Adrenal gland (tissue), 9 donors: ENCODE measurements at regions not wholly inside any gene's neighbourhood (a gene's known extent, or its start where the extent isn't known, plus 50 kb on each side); places are given as distances from the start of the nearest gene placed in this dataset.

Experiments used
- DNase-seq, 7 donors: peaks; one replicate each; pipeline ENCODE4 v3.0.0-alpha.2; 2019 to 2020
- H3K27ac ChIP-seq, 5 donors: fragments of 200-600 bp; sonication (generic) in 4 of 5; 1 replicate in 3 of 5; 2 replicates in 2 of 5; pipeline versions ENCODE4 v1.5.1 to v1.8.0; 2016 to 2020; ENCODE audit warnings: mild to moderate bottlenecking in 1 of 5
- H3K27me3 ChIP-seq: fragments of 200-600 bp; 2 replicates; pipeline ENCODE4 v1.8.0; 2021
- H3K36me3 ChIP-seq, 2 donors: fragments of 200-600 bp; replicated peaks in 1 of 2; 1 replicate in 1 of 2; 2 replicates in 1 of 2; pipeline versions ENCODE4 v1.5.1 to v1.8.0; 2018 to 2022
- H3K4me1 ChIP-seq, 2 donors: fragments of 200-600 bp; replicated peaks in 1 of 2; 1 replicate in 1 of 2; 2 replicates in 1 of 2; pipeline versions ENCODE4 v1.5.1 to v1.8.0; 2018 to 2021
- H3K4me3 ChIP-seq, 4 donors: fragments of 200-600 bp; sonication (generic) in 3 of 4; one replicate each; pipeline ENCODE4 v1.5.1; 2016 to 2018
- H3K9me3 ChIP-seq, 3 donors: fragments of 200-600 bp; sonication (generic) in 1 of 3; replicated peaks in 1 of 3; 1 replicate in 2 of 3; 2 replicates in 1 of 3; pipeline versions ENCODE4 v1.5.1 to v1.8.0; 2016 to 2021
- CTCF ChIP-seq, 6 experiments: fragments of 450-650 bp in 4 of 6; fragments of 200-600 bp in 2 of 6; sonication (generic) in 1 of 6; IDR thresholded peaks; 1 replicate in 5 of 6; 2 replicates in 1 of 6; pipeline versions ENCODE4 v1.5.1 to v1.8.0; 2016 to 2021; ENCODE audit warnings: antibody characterized with exemption in 6 of 6, mild to moderate bottlenecking in 2 of 6, moderate library complexity in 1 of 6
- POLR2A ChIP-seq, 2 donors: fragments of 450-650 bp; IDR thresholded peaks; one replicate each; pipeline ENCODE4 v1.6.1; 2017; ENCODE audit warnings: antibody characterized with exemption in 2 of 2, mild to moderate bottlenecking in 2 of 2, moderate library complexity in 1 of 2
- WGBS, 4 donors: extraction: QIAGEN DNeasy Blood & Tissue Kit in 2 of 4; methylation state at CpG; one replicate each; pipeline versions ENCODE4 v1.1.5 to v1.1.7; 2013 to 2017; 5-methylcytosine and 5-hydroxymethylcytosine counted together
- intact Hi-C, 2 donors: fragments of 100-400 bp; cut with DNase I; formaldehyde crosslinking; loops; one replicate each; pipeline versions ENCODE4 v1.14.1 to v1.15.0; 2022 to 2023
- donor health status: healthy with polysubstance abuse.
- donor health status: Bipolar disorder and iron deficiency.
- donor health status: DM: yes; HTN: yes; CAD: no.
- donor health status: DM: no; HTN: no; CAD: no.
- donor health status: DM: no; HTN: no; CAD: no.

GRCh38 chr3:71881041-71881440 lies 96.1 kb upstream of the PROK2 start:
- Histone ChIP-seq H3K27me3 (no peaks in the 10 kb centered on the region), H3K9me3 (no peaks in the 10 kb centered on the region), H3K4me3 (no peak overlapping the region), H3K4me1 (no peaks in the 10 kb centered on the region), H3K27ac (no peak overlapping the region), H3K36me3 (no peaks in the 10 kb centered on the region)
- TF ChIP-seq CTCF (IDR thresholded peaks at IDR 0.05) (no peak), POLR2A (IDR thresholded peaks at IDR 0.05) (no peak)
- intact Hi-C loops = no loop called here
- WGBS, 4 donors = 34 to 80% (median 54%) methylated on average over 2 of the region's 2 CpGs
- peak; percentile 65 to 86 (median 72) for DNase-seq

GRCh38 chr3:71879089-71879488 lies 94.1 kb upstream of the PROK2 start:
- Histone ChIP-seq H3K4me3 (no peak overlapping the region), H3K27me3 (no peaks in the 10 kb centered on the region), H3K4me1 (peaks cover 0 to 4% of the 10 kb centered on the region in 2 donors), H3K9me3 (no peaks in the 10 kb centered on the region), H3K36me3 (no peaks in the 10 kb centered on the region), H3K27ac (no peak overlapping the region)
- no peak for TF ChIP-seq CTCF (IDR thresholded peaks at IDR 0.05)
- TF ChIP-seq POLR2A (IDR thresholded peaks at IDR 0.05) = no peak
- DNase-seq = no peak
- intact Hi-C loops = loop anchor here in 1 of 2 donors (5.0 to 10.0 kb wide), 3 partner anchors 386 to 1206 kb away; no protein-coding TSS in a partner anchor
- WGBS, 4 donors = 92 to 96% (median 93%) methylated on average over 9 of the region's 9 CpGs

- Histone ChIP-seq H3K27me3 (no peaks in the 10 kb centered on the region), H3K36me3 (no peaks in the 10 kb centered on the region), H3K9me3 (no peaks in the 10 kb centered on the region), H3K4me1 (peaks cover 0 to 4% of the 10 kb centered on the region in 2 donors), H3K4me3 (no peak overlapping the region), H3K27ac (no peak overlapping the region)
- DNase-seq = peak in 1 of 7 donors; percentile 10
- 62 to 72% (median 71%) methylated on average over 7 to 8 of the region's 8 CpGs for WGBS, 4 donors
- TF ChIP-seq POLR2A (IDR thresholded peaks at IDR 0.05) (no peak), CTCF (IDR thresholded peaks at IDR 0.05) (no peak)
- intact Hi-C loops = loop anchor here in 1 of 2 donors (5.0 to 10.0 kb wide), 3 partner anchors 388 to 1208 kb away; no protein-coding TSS in a partner anchor
Measured at GRCh38 chr3:71876135-71877105, 91.5 kb upstream of the PROK2 start.

- intact Hi-C loops = loop anchor here in 1 of 2 donors (5.0 to 10.0 kb wide), 3 partner anchors 389 to 1209 kb away; no protein-coding TSS in a partner anchor
- no peak overlapping the region for H3K4me3 ChIP-seq
- H3K36me3 ChIP-seq = no peaks in the 10 kb centered on the region
- H3K9me3 ChIP-seq = no peaks in the 10 kb centered on the region
- 18 to 24% (median 22%) methylated on average over 4 of the region's 4 CpGs for WGBS, 4 donors
- no peak overlapping the region for H3K27ac ChIP-seq
- no peak for TF ChIP-seq POLR2A (IDR thresholded peaks at IDR 0.05)
- peak; percentile 76 to 94 (median 88) for TF ChIP-seq CTCF (IDR thresholded peaks at IDR 0.05)
- peak; percentile 83 to 92 (median 86) for DNase-seq
- H3K27me3 ChIP-seq = no peaks in the 10 kb centered on the region
- H3K4me1 ChIP-seq = peaks cover 0 to 4% of the 10 kb centered on the region in 2 donors
Measured at GRCh38 chr3:71875461-71875947, 90.6 kb upstream of the PROK2 start.
